SH-SY5Y (cell line): ENCODE measurements at regions not wholly inside any gene's neighbourhood (a gene's known extent, or its start where the extent isn't known, plus 50 kb on each side); places are given as distances from the start of the nearest gene placed in this dataset.

ENCODE experiments used
- GATA2 ChIP-seq: IDR thresholded peaks from 2 replicates; pipeline ENCODE4 v1.6.1; 2011; ENCODE audit warnings: mild to moderate bottlenecking, low read depth, low read length
- GATA3 ChIP-seq: IDR thresholded peaks from 2 replicates; pipeline ENCODE4 v1.6.1; 2011; ENCODE audit warnings: low read depth, mild to moderate bottlenecking, low read length, moderate library complexity

- TF ChIP-seq GATA2: no peak
- TF ChIP-seq GATA3: no peak
Observed at GRCh38 chr3:35393901-35394799, 245.2 kb upstream of the ARPP21 start.
